WTC11 (cell line): ENCODE measurements at regions not wholly inside any gene's neighbourhood (a gene's known extent, or its start where the extent isn't known, plus 50 kb on each side); places are given as distances from the start of the nearest gene placed in this dataset.

Experiments used
- SMAD3 ChIP-seq: sonication (generic); formaldehyde crosslinking; IDR thresholded peaks from 2 replicates; pipeline ENCODE4 v1.8.0; 2022; ENCODE audit warnings: missing genetic modification reagents, mild to moderate bottlenecking, borderline replicate concordance
- USF2 ChIP-seq: sonication (generic); formaldehyde crosslinking; IDR thresholded peaks from 2 replicates; pipeline ENCODE4 v1.8.1; 2023; ENCODE audit warnings: mild to moderate bottlenecking, missing genetic modification reagents, moderate library complexity
- ZNF138 ChIP-seq: sonication (generic); formaldehyde crosslinking; conservative IDR thresholded peaks from 2 replicates; pipeline ENCODE4 v1.8.1; 2022; ENCODE audit warnings: mild to moderate bottlenecking, moderate library complexity, missing genetic modification reagents
- ZNF396 ChIP-seq: fragments of 250-450 bp; sonication (Bioruptor Pico); IDR thresholded peaks from 2 replicates; pipeline ENCODE4 v1.8.0; 2021; ENCODE audit warnings: mild to moderate bottlenecking, moderate library complexity, borderline replicate concordance
- TF ChIP-seq, protein P1 (sequence below): fragments of 200-600 bp; IDR thresholded peaks from 2 replicates; pipeline ENCODE4 v1.8.0; 2022; ENCODE audit warnings: antibody characterized with exemption
- TF ChIP-seq, protein P2 (sequence below): sonication (generic); formaldehyde crosslinking; IDR thresholded peaks from 2 replicates; pipeline ENCODE4 v1.8.0; 2022; ENCODE audit warnings: mild to moderate bottlenecking, missing genetic modification reagents
- TF ChIP-seq, protein P3 (sequence below): sonication (generic); formaldehyde crosslinking; IDR thresholded peaks from 2 replicates; pipeline ENCODE4 v1.8.1; 2022; ENCODE audit warnings: mild to moderate bottlenecking, moderate library complexity, missing genetic modification reagents

DNA sequence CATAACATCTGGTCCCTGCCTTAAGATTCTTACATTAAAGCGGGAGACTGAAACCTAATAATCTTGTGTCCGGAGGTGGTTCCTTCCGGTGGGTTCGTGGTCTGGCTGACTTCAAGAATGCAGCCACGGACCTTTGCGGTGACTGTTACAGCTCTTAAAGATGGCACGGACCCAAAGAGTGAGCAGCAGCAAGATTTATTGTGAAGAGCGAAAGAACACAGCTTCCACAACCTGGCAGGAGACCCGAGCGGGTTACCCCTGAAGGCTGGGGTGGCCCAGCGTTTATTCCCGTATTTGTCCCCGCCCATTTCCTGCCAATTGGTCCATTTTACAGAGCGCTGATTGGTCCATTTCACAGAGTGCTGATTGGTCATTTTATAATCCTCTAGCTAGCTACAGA lies 122.3 kb upstream of the SIX2 start:
- TF ChIP-seq ZNF138 (no peak), ZNF396 (CRISPR knock-in tag) (no peak), USF2 (CRISPR knock-in tag) (no peak), SMAD3 (CRISPR knock-in tag) (no peak)
- TF ChIP-seq, protein P1, sequence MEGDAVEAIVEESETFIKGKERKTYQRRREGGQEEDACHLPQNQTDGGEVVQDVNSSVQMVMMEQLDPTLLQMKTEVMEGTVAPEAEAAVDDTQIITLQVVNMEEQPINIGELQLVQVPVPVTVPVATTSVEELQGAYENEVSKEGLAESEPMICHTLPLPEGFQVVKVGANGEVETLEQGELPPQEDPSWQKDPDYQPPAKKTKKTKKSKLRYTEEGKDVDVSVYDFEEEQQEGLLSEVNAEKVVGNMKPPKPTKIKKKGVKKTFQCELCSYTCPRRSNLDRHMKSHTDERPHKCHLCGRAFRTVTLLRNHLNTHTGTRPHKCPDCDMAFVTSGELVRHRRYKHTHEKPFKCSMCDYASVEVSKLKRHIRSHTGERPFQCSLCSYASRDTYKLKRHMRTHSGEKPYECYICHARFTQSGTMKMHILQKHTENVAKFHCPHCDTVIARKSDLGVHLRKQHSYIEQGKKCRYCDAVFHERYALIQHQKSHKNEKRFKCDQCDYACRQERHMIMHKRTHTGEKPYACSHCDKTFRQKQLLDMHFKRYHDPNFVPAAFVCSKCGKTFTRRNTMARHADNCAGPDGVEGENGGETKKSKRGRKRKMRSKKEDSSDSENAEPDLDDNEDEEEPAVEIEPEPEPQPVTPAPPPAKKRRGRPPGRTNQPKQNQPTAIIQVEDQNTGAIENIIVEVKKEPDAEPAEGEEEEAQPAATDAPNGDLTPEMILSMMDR, result no peak
- TF ChIP-seq, protein P2, sequence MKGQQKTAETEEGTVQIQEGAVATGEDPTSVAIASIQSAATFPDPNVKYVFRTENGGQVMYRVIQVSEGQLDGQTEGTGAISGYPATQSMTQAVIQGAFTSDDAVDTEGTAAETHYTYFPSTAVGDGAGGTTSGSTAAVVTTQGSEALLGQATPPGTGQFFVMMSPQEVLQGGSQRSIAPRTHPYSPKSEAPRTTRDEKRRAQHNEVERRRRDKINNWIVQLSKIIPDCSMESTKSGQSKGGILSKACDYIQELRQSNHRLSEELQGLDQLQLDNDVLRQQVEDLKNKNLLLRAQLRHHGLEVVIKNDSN (CRISPR knock-in tag), result no peak
- TF ChIP-seq, protein P3, sequence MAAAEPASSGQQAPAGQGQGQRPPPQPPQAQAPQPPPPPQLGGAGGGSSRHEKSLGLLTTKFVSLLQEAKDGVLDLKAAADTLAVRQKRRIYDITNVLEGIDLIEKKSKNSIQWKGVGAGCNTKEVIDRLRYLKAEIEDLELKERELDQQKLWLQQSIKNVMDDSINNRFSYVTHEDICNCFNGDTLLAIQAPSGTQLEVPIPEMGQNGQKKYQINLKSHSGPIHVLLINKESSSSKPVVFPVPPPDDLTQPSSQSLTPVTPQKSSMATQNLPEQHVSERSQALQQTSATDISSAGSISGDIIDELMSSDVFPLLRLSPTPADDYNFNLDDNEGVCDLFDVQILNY (CRISPR knock-in tag), result no peak
